ENCODE measurements at regions not wholly inside any gene's neighbourhood (a gene's known extent, or its start where the extent isn't known, plus 50 kb on each side); places are given as distances from the start of the nearest gene placed in this dataset.
"Not testable (repeated sequence)": the region's sequence is repeated elsewhere in the genome, so short reads cannot be mapped to it uniquely, and the experiment has no call there.

DNA sequence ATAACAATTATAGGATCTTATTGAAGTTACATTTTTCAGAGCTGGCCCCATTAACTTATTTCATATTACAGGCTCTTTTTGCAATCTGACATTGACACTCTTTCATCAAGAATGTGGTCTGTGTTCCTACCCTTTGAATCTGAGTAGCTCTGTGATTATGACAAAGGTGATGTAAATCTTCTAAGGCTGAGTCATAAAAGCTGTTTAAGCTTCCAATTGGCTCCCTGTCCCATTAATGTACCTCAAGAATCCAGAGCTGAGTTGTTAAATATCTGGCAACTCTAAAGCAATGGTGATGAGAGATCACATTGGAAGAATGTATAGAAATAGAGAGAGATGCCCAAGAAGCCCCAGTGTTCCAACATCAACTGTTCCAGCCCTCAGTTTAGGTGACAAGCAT is 178.5 kb upstream of the DEPDC1 start:
- no peak for DNase-seq (ENCODE audit: low spot score)

GRCh38 chr1:68677684-68678351 is 180.9 kb upstream of the DEPDC1 start:
- DNase-seq (ENCODE audit: low spot score), result no peak

DNA sequence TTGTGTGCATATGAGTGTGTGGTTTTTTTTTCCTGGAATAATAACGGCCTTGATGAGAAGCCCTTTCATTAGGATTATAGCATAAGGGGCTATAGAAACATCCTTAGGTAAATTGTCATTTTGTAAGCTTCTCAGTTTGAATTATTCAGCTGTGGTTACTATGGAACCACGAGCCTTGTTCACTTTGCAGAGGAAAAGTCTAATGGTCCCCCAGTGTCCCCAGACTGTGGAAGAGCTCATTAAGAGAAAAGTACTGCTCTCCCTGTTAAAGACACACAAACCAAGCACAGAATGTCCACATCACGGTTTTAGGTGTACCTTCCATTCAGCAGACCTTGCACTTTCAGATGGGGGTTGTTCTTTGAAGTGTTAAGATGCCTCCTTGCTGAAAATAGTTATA is 199.3 kb upstream of the DEPDC1 start:
- DNase-seq (ENCODE audit: low spot score), result no peak

DNA sequence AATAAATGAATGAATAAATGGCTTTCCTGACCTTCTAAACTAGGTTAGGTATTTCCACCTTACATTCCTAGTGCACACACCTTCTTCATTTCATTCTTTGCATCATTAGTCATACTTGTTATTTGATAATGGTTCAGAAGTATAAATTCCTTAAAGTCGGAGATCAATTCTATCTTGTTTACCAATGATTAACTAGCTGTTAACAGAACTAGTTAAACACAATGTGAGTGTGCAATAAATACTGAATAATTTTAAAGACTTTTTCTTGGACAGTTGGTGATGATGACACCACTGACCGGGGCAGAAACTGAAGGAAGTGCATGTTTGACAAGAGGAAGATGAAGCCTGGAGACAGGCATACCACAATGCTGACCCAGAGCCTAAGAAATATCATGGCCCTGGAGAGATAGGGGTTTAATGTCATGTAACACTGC is 207.1 kb upstream of the DEPDC1 start:
- no peak for DNase-seq (ENCODE audit: low spot score)

DNA sequence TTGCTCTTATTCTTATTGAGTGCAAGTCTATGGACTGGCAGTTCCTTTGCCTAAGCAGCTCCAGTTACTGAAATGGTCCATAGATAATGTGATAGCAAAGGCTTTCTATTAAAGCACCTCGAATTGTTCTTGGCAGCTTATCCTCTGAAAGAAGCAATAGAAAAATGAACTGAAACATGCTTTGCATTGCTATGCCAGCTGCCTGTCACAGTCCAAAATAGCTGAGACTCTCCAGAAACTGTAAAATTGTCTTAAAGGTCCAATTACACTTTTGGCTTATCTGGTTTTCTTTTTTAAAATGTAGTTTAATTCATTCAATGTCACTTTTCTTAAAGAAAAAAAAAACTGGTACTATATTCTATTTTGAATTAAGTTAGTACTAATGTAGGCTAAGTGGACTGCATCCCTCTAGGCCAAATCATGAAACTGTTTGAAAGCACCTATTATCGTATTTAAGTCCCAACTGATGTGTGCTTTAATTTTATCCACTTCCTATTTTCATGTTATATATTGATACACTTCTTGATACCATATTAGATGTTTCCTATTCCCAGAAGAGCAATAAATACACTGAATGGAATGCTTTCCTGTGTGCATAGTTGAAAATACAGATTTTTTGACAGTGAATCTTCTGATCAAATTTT is 208.0 kb upstream of the DEPDC1 start:
- DNase-seq (ENCODE audit: low spot score), result no peak

- no peak for DNase-seq (ENCODE audit: low spot score)
These were observed 208.6 kb upstream of the DEPDC1 start for GRCh38 chr1:68705466-68705865.

DNA sequence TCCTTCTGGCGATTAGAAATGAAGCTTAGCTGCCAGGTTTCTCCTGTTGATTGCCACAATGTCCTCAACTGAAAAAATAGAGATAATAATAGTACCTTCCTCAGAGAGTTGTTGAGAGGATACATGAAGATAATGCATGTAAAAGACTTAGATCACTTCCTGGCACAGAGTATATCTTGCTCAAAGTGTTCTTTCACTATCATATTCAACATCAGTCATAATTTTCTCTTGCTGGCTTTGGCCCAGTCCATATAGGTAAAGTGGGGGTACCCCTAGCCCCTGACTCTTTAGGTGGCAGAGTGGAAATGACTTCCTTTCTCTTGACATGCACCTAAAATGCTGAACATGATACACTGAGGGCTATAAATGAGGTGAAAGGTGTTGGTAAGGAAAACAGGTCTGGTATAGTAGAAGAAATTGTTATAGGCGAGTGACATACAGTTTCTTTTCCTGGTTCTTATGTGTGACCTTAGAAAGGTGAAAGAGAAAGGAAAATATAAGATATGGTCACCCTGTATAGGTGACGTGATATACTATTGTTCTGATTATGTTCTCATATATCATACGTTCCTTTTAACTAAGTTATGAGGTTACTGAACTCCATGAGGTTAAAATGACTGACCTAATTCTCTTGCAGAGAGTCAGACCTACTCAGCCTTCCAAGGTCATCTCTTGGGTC is 209.9 kb upstream of the DEPDC1 start:
- no peak for DNase-seq (ENCODE audit: low spot score)

DNA sequence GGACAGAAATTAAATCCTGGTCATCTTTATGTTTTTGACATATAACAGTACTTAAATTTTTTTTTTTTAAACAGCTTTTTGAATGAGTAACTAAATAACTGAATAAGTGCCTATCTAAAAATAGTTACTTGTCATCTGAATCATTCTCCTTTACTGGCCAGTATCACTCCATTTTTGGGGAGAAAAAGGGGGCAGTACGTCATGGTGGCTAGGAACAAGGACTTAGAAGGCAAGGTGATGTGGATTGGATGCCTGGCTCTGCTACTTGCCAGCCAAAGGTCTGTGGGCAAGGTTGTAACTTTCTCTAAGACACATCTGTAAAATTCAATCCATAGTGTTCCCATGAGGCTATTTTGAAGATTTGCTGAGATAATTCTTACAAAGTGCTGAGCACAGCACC is 220.4 kb upstream of the DEPDC1 start:
- no peak for DNase-seq (ENCODE audit: low spot score)

DNA sequence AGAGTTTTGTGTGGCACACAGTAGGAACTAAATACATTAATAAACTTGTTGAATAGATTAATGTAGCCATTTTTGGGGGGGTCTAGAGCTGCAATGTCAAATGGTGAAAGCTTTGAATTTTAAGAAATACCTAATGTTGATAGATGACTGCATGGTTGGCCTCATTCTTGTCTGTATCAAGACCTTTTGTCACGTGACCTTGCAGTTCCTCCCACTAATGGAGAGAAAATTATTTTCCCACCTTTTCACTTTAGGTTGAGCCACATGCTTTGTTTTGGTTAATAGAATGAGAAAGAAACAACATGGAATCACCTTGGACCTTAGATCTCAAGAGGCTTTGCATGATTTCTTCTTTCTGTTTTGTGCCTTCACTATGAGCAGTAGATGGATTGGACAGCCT is 223.6 kb upstream of the DEPDC1 start:
- no peak for DNase-seq (ENCODE audit: low spot score)

GRCh38 chr1:68723791-68724190 is 226.9 kb upstream of the DEPDC1 start:
- DNase-seq (ENCODE audit: low spot score), result no peak

GRCh38 chr1:68725001-68725752 is 228.3 kb upstream of the DEPDC1 start:
- DNase-seq (ENCODE audit: low spot score), result no peak

DNA sequence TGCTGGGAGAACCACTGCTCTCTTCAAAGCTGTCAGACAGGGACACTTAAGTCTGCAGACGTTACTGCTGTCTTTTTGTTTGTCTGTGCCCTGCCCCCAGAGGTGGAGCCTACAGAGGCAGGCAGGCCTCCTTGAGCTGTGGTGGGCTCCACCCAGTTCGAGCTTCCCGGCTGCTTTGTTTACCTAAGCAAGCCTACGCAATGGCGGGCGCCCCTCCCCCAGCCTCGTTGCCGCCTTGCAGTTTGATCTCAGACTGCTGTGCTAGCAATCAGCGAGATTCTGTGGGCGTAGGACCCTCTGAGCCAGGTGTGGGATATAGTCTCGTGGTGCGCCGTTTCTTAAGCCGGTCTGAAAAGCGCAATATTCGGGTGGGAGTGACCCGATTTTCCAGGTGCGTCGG is 242.6 kb upstream of the DEPDC1 start:
- not testable (repeated sequence) for DNase-seq (ENCODE audit: low spot score)

- DNase-seq (ENCODE audit: low spot score), result no peak
These were observed 248.1 kb upstream of the DEPDC1 start for GRCh38 chr1:68745011-68745410.

DNA sequence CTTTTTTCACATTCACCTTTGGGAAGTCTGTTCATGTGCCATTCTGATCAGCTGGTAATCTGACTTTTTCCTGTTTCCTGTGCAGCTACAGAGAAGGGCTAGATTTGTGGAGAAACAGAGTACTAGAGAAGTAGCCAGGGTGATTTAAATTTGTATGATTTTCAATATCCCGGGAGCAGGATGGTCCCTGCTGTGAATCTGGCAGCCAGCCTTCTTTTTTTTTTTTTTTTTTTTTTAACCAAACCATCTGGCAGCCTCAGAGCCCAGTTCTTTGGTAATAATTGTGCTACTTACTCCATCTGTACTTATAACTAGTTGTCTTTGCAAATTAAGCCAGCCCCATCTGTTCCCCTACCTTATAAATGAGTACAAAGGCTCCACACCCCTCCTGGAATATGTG is 248.6 kb upstream of the DEPDC1 start:
- DNase-seq (ENCODE audit: low spot score), result no peak

- DNase-seq (ENCODE audit: low spot score), result no peak
These were observed 249.5 kb upstream of the DEPDC1 start for GRCh38 chr1:68746378-68746777.

DNA sequence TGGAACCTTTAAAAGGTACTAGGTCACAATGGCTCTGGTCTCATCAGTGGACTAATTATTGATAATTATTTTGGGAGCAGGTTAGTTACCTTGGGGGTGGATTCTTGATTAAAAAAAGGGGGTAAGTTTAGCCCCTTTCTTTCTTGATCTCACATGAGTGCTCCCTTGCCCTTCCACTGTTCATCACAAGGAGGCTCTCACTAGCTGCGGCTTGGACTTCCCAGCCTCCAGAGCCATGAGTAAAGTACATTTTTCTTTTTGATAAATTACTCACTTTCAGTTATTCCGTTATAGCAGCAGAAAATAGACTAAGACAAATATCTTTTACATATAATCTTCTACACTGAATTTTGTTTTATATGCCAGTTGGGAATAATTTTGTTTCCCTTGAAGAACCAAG is 254.8 kb upstream of the DEPDC1 start:
- no peak for DNase-seq (ENCODE audit: low spot score)

- DNase-seq (ENCODE audit: low spot score), result no peak
These were observed 261.9 kb upstream of the DEPDC1 start for GRCh38 chr1:68758666-68759209.

GRCh38 chr1:68767941-68768340 is 271.1 kb upstream of the DEPDC1 start:
- DNase-seq (ENCODE audit: low spot score), result no peak

DNA sequence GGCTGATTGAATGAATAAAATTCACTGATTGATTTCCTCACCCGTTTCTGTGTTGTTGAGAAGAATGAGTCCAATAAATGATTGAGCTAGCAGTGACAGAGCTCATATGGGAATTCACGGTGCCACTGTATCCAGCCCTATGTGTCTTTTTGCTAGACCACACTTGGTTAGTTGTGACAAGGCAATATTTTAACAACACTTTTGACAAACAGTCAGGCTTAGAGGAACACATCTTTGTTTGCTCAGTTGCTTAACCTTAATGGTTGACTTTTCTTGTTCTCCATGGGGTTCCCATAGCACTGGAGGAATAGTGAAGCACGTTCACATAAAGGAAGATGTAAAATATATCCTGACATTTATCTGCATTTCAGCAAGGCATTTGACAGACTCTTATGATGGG is 273.9 kb upstream of the DEPDC1 start:
- no peak for DNase-seq (ENCODE audit: low spot score)

GRCh38 chr1:68777851-68778250 is 281.0 kb upstream of the DEPDC1 start:
- DNase-seq (ENCODE audit: low spot score), result no peak

GRCh38 chr1:68779841-68780240 is 283.0 kb upstream of the DEPDC1 start:
- not testable (repeated sequence) for DNase-seq (ENCODE audit: low spot score)

GRCh38 chr1:68780919-68781318 is 284.0 kb upstream of the DEPDC1 start:
- no peak for DNase-seq (ENCODE audit: low spot score)
